Fibroblast of lung (primary cell): ENCODE measurements at regions not wholly inside any gene's neighbourhood (a gene's known extent, or its start where the extent isn't known, plus 50 kb on each side); places are given as distances from the start of the nearest gene placed in this dataset.

Experiments
- EZH2 ChIP-seq: IDR thresholded peaks from 2 replicates; pipeline ENCODE4 v1.5.1; 2012; ENCODE audit warnings: low read length, control low read depth, mild to moderate bottlenecking; ENCODE audit errors: missing control alignments
- TF ChIP-seq, protein P1 (sequence below), 2 donors: IDR thresholded peaks in 1 of 2; conservative IDR thresholded peaks in 1 of 2; 1 replicate in 1 of 2; 2 replicates in 1 of 2; pipeline ENCODE4 v1.5.1; 2011 to 2012; ENCODE audit warnings: low read length in 2 of 2, control low read depth in 1 of 2, inconsistent platforms in 1 of 2, low read depth in 1 of 2, mild to moderate bottlenecking in 1 of 2

- TF ChIP-seq, protein P1, sequence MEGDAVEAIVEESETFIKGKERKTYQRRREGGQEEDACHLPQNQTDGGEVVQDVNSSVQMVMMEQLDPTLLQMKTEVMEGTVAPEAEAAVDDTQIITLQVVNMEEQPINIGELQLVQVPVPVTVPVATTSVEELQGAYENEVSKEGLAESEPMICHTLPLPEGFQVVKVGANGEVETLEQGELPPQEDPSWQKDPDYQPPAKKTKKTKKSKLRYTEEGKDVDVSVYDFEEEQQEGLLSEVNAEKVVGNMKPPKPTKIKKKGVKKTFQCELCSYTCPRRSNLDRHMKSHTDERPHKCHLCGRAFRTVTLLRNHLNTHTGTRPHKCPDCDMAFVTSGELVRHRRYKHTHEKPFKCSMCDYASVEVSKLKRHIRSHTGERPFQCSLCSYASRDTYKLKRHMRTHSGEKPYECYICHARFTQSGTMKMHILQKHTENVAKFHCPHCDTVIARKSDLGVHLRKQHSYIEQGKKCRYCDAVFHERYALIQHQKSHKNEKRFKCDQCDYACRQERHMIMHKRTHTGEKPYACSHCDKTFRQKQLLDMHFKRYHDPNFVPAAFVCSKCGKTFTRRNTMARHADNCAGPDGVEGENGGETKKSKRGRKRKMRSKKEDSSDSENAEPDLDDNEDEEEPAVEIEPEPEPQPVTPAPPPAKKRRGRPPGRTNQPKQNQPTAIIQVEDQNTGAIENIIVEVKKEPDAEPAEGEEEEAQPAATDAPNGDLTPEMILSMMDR (conservative IDR thresholded peaks at IDR 0.05 in 1 of 2, IDR thresholded peaks at IDR 0.05 in 1 of 2; ENCODE audit: low read depth in 1 of 2, low read length in 2 of 2), result no peak
- TF ChIP-seq EZH2, result no peak
Observed at GRCh38 chr9:71179183-71179582, 57.8 kb upstream of the TRPM3 start.
